DMS53 treated with DMSO at 0.1 percent for 48 hours (cell line): ENCODE measurements at regions not wholly inside any gene's neighbourhood (a gene's known extent, or its start where the extent isn't known, plus 50 kb on each side); places are given as distances from the start of the nearest gene placed in this dataset.
"Not testable (repeated sequence)": the region's sequence is repeated elsewhere in the genome, so short reads cannot be mapped to it uniquely, and the experiment has no call there.

ENCODE experiments used
- DNase-seq: peaks from one replicate; lab custom pipeline; 2025; ENCODE audit not compliant: unreplicated experiment; lab: John Stamatoyannopoulos, UW

- not testable (repeated sequence) for DNase-seq
These were observed 623.1 kb upstream of the COX7C start for GRCh38 chr5:85994653-85995052.

- no peak for DNase-seq
These were observed 619.1 kb upstream of the COX7C start for GRCh38 chr5:85998656-85999055.

DNA sequence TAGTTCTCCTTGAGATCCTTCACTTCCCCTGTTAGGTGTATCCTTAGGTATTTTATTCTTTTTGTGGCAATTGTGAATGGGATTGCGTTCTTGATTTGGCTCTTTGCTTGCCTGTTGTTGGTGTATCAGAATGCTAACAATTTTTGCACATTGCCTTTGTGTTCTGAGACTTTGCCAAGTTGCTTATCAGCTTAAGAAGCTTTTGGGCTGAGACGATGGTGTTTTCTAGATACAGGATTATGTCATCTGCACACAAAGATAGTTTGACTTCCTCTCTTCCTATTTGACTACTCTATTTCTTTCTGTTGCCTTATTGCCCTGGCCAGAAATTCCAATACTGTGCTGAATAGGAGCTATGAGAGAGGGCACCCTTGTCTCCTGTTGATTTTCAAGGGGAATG lies 609.4 kb upstream of the COX7C start:
- DNase-seq, result no peak

GRCh38 chr5:86008704-86009103 lies 609.0 kb upstream of the COX7C start:
- DNase-seq, result no peak

GRCh38 chr5:86011937-86012336 lies 605.8 kb upstream of the COX7C start:
- DNase-seq, result no peak

GRCh38 chr5:86029308-86029707 lies 588.4 kb upstream of the COX7C start:
- DNase-seq, result no peak

GRCh38 chr5:86030753-86031152 lies 587.0 kb upstream of the COX7C start:
- DNase-seq, result no peak

GRCh38 chr5:86038566-86038965 lies 579.2 kb upstream of the COX7C start:
- DNase-seq, result no peak

GRCh38 chr5:86039351-86039750 lies 578.4 kb upstream of the COX7C start:
- no peak for DNase-seq

GRCh38 chr5:86070719-86071118 lies 547.0 kb upstream of the COX7C start:
- peak; percentile 23 for DNase-seq

DNA sequence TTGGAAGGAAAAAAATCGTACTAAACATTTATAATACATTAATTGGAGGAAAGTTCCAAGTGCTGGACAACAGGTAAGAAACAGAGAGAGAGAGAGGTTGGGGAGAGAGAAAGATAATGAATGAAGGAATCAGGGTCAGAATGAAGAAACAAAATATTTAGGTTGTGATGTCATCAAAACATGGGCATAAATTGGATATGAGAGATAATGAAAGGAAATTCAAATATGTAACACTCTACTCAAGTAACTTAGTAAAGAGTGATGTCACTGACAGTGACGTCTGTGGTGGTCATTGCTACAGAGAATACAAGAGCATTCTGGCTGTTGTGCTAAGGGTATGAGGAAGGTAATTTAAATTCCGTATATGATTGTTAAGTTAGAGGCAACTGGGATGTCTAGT lies 543.4 kb upstream of the COX7C start:
- DNase-seq, result peak; percentile 1

DNA sequence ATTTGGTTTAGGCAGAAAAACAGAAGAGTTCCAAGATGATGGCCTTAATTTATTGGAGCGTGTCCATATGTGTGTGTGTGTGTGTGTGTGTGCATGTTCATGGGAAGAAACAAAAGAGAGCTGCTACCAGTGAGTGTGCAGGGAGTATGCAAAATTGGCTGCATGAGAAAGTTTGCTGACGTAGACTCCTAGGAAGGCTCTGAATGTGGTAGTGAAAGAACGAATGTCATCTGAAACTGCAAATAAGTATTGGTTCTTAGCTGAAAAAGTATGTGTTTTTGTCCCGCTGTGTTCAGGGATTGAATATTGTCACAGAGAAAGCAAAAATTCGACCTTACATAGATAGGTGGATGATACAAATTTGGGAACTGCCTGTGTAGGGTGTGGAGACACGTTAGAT lies 542.6 kb upstream of the COX7C start:
- DNase-seq, result no peak

DNA sequence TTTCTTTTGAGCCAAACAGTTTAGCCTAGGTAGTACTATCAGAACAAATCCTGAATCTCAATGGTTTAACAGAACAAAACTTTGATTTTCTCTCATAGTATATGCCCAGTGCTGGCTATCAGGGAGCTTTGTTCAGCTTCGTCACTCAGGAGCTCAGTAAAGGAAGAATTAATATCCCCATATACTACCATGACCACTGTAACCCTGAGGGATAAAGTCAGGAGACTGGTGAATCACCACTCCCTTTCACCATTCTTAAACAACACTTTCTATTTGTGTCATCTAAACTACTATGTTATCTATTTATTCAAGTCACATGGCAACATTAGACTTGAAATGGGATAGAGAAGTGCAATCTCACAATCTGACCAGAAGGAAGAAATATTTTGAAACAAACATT lies 522.6 kb upstream of the COX7C start:
- DNase-seq, result no peak

- no peak for DNase-seq
These were observed 515.8 kb upstream of the COX7C start for GRCh38 chr5:86101966-86102365.

DNA sequence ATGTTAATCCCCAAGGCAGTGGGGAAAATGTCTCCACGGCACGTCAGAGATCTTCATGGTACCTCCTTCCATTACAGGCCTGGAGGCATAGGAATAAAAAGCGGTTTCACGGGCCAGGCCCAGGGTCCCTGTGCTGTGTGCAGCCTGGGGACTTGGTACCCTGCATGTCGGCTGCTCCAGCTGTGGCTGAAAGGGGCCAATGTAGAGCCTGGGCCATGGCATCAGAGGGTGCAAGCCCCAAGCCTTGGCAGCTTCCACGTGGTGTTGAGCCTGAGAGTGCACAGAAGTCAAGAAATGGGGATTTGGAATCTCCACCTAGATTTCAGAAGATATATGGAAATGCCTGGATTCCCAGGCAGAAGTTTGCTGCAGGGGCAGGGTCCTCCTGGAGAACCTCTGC lies 508.9 kb upstream of the COX7C start:
- no peak for DNase-seq

GRCh38 chr5:86112249-86112648 lies 505.5 kb upstream of the COX7C start:
- DNase-seq, result no peak

DNA sequence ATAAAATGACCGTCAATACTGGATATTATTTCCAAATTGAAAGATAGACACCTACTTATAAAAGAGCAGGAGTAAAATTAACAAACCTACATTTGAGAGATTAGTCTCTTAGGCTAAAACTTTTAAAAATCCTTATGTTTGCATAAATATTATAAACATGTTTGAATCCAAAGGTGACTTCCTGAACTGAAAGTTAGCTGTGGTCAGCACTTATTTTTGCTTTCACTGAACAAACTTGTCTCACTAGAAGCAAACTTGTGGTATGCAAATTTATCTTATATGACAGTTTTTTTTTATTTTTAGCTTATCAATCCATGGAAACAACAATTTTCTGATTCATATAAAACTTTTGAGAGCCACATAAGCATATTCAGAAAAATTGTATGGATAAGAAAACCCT lies 502.6 kb upstream of the COX7C start:
- DNase-seq, result no peak

DNA sequence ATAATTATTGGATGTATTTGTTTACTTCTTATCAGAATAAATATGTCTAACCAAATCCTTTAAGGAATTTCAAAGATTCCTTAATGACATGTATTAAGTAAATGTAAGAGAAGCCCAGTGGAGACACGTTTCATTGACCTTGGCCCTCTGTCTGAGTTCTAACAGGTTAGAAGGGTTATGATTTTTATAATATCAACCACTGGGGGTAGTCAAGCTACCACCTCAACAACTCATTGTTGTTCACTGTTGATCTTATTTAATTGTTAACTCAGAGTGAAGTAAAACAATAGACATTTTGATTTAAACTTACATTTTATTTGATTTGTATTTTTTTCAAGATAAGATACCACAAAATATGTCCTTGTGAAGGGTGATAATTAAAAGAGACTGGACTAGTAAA lies 499.2 kb upstream of the COX7C start:
- DNase-seq, result no peak

DNA sequence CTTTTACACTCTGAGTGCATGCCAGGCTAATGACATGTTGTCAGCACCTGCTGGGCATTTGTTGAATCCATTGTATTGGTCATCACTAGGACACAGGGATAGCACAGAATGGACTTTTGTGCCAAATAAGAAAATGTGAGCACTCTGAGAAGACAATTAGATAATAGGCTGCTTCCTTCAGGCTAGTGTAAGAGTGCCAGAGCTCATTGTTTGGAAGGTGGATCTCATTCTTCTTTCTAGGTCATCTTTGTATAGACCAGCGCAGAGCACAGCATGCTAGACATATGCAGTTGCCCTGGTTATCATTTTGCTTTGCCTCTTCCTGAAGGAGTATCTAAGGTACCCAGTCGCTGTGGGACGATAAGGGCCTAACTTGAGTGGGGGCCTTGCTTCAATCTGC lies 493.4 kb upstream of the COX7C start:
- no peak for DNase-seq

DNA sequence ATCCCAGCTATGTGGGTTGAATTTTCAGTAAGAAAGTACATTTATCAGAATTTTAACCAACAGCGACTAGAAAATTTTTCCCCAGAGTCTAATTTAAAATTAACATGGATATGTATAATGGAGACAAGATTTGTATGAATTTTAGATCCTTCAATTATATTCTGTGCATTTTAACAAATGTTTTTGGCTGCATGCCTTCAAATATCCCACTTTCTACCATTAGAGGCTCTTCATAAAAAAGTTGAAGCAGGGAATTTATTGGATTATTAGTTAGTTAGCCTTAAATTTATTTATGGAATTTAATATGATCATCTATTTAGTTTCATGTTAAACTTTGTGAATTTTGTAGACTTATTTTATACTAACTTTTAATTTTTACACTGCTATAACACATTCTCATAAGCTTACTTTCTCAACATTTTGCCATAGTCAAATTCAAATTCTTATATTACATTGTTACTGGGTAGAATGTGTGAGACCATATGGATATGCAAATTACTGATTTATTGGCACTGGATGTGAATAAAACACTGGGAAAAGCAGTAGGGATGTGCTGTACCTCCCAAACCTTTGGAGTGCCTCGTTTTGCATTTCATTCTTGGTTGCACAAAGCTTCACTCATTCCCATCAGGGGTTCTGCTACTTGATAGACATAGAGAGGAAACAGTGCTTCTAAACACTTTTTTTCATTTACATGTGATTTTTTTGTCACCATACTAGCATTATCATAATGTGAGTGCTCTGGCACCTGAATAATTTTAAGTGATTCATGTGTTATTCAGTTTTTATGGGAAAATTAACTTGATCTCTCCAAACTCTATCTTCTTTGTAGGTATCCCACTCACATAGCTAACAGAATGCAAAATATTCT lies 491.8 kb upstream of the COX7C start:
- DNase-seq, result no peak

DNA sequence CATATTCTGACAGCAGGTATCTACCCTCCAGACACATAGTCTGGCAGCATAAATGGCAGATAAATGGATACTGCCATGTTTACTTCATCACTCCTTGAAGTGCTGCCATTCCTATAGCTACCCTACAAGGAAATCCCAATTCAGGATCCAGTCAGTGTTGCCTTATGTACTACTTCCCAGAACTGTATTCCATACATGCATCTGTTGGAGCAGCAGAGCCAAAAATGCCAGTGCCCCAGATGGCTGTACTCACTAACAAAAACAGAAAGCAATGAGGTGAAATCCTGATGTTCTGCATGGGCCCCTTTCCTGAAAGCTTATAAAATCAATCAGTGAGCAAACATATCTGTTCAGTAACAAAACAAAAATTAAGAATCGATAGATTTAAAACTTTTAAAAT lies 490.0 kb upstream of the COX7C start:
- DNase-seq, result no peak

DNA sequence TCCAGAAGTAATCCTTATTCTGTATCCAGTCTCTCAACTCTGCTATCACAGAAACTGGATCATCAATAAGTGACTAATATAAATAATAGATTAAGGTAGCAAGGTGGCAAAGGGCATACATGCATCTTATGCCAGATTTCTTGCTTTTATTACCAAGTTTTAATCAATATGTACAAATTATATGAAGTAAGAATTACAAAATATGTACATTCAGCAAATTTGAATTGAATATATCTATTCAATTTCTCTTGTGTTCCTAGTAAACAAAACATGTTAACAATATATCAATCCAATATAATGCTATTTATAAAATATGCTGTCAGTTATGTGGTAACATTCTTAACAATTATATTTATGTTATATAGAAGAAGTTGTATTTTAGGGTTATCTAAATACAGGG lies 488.7 kb upstream of the COX7C start:
- DNase-seq, result no peak

GRCh38 chr5:86137297-86137696 lies 480.4 kb upstream of the COX7C start:
- DNase-seq, result no peak
